WTC11 (cell line): ENCODE measurements at regions not wholly inside any gene's neighbourhood (a gene's known extent, or its start where the extent isn't known, plus 50 kb on each side); places are given as distances from the start of the nearest gene placed in this dataset.

ENCODE experiments used
- ATAC-seq: fragments of 200-7000 bp; cut with Tn5 transposase; 2 replicates; pipeline ENCODE4 v1.10.0; 2021; ENCODE audit warnings: mild to moderate bottlenecking, moderate library complexity
- CTCF ChIA-PET: fragments of 300-600 bp; sonication (Branson Sonifier 250); formaldehyde crosslinking; loops from one replicate; lab custom pipeline; 2021; ENCODE audit warnings: antibody characterized with exemption; lab: Charles Lee
- POLR2A ChIA-PET: fragments of 350-600 bp; sonication (Branson Sonifier 250); formaldehyde crosslinking; loops from one replicate; lab custom pipeline; 2021; ENCODE audit warnings: antibody characterized with exemption; lab: Charles Lee
- DNase-seq: peaks from one replicate; pipeline ENCODE4 v3.0.0; 2021; ENCODE audit warnings: low spot score
- H3K27ac Mint-ChIP-seq: 2 replicates; pipeline ENCODE4 v1.8.0; 2021; ENCODE audit warnings: mixed read lengths
- H3K27me3 Mint-ChIP-seq: 2 replicates; pipeline ENCODE4 v1.8.0; 2021; ENCODE audit warnings: low read depth, mild to moderate bottlenecking, moderate library complexity, mixed read lengths
- H3K36me3 Mint-ChIP-seq: 2 replicates; pipeline ENCODE4 v1.8.0; 2021; ENCODE audit warnings: mixed read lengths
- H3K4me1 Mint-ChIP-seq: 2 replicates; pipeline ENCODE4 v1.8.0; 2022; ENCODE audit warnings: mixed read lengths
- H3K4me3 Mint-ChIP-seq: 2 replicates; pipeline ENCODE4 v1.8.0; 2021; ENCODE audit warnings: mild to moderate bottlenecking, moderate library complexity, mixed read lengths
- H3K9me3 Mint-ChIP-seq: 2 replicates; pipeline ENCODE4 v1.8.0; 2021; ENCODE audit warnings: mixed read lengths
- ATF6 ChIP-seq: sonication (generic); formaldehyde crosslinking; IDR thresholded peaks from 2 replicates; pipeline ENCODE4 v1.8.1; 2023; ENCODE audit warnings: mild to moderate bottlenecking, missing genetic modification reagents
- MXD4 ChIP-seq: fragments of 250-450 bp; sonication (Bioruptor Pico); IDR thresholded peaks from 2 replicates; pipeline ENCODE4 v1.8.0; 2021; ENCODE audit warnings: mild to moderate bottlenecking, moderate library complexity, borderline replicate concordance
- MYBL2 ChIP-seq: sonication (generic); formaldehyde crosslinking; IDR thresholded peaks from 2 replicates; pipeline ENCODE4 v1.8.1; 2023; ENCODE audit warnings: mild to moderate bottlenecking, moderate library complexity, missing genetic modification reagents
- TP53 ChIP-seq: sonication (generic); formaldehyde crosslinking; IDR thresholded peaks from 2 replicates; pipeline ENCODE4 v1.8.1; 2023; ENCODE audit warnings: mild to moderate bottlenecking, missing genetic modification reagents
- ZSCAN18 ChIP-seq: fragments of 250-450 bp; sonication (Bioruptor Pico); IDR thresholded peaks from 2 replicates; pipeline ENCODE4 v2.1.2; 2022; ENCODE audit warnings: mild to moderate bottlenecking, moderate library complexity

GRCh38 chr16:47774661-47775060 lies 313.5 kb downstream of the PHKB start (continued):
- TF ChIP-seq ATF6 (no peak), MXD4 (CRISPR knock-in tag) (no peak)
- TF ChIP-seq, all 79 proteins: peak for 0

GRCh38 chr16:47753659-47754058 lies 292.5 kb downstream of the PHKB start:
- H3K36me3 Mint-ChIP-seq, result no peaks in the 10 kb centered on the region
- peaks cover 8% of the 10 kb centered on the region for H3K9me3 Mint-ChIP-seq
- no peaks in the 10 kb centered on the region for H3K27me3 Mint-ChIP-seq
- POLR2A ChIA-PET, result no interaction called here
- no peak overlapping the region for H3K4me3 Mint-ChIP-seq
- ATAC-seq (no peak), DNase-seq (no peak)
- peaks cover 8% of the 10 kb centered on the region for H3K4me1 Mint-ChIP-seq
- no peak overlapping the region for H3K27ac Mint-ChIP-seq
- no peak for TF ChIP-seq TP53 (CRISPR knock-in tag)
- TF ChIP-seq ZSCAN18, result no peak
- TF ChIP-seq MYBL2 (CRISPR knock-in tag), result no peak
- no peak for TF ChIP-seq MXD4 (CRISPR knock-in tag)
- CTCF ChIA-PET, result no interaction called here
